Jurkat, Clone E6-1 (cell line): ENCODE measurements at regions not wholly inside any gene's neighbourhood (a gene's known extent, or its start where the extent isn't known, plus 50 kb on each side); places are given as distances from the start of the nearest gene placed in this dataset.

Experiments used
- DNase-seq: peaks from one replicate; pipeline ENCODE4 v3.0.0-alpha.2; 2011; ENCODE audit warnings: low read depth, low spot score
- H3K4me3 ChIP-seq: 2 replicates; pipeline ENCODE4 v1.5.1; 2011; ENCODE audit warnings: mild to moderate bottlenecking, low read length, control low read depth, moderate library complexity

DNA sequence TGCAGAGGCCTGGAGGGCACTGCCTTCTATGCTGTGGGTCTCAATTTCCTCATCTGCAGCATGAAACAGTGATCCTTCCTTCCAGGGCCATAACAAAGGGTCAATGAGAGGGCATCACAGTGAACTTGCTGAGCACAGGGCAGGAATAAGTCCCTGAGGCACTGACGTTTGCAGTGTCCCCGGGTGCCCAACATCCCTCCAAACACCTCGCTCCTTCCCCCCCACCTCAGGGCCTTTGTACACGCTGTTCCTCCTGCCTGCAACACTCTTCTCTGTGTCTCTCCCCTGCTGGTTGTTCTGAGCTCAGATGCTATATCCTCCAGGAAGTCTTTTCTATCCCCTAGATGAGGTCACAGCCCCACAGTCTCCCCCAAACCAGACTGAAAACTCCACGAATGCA, 59.7 kb upstream of the TCF20 start:
- no peak for DNase-seq
- no peak overlapping the region for H3K4me3 ChIP-seq

DNA sequence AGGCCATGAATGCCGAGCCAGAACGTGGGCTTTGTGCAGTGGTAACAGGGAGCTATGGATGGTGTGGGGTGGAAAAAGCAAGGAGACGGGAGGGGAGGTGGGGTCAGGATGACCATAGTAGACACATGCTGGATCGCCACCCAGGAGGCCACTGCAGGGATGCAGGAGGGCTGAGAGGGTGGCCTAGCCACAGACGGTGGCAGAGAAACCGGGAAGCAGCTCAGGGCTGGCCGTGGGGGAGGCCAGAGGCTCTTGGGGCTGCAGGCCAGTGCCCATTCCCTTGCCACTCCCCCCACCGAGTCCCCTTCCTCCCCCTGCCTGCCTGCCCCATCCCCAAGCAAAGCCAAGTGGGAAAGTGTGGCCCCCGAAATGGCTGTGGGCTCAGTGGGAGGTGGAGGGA, 59.1 kb upstream of the TCF20 start:
- H3K4me3 ChIP-seq, result no peak overlapping the region
- DNase-seq, result no peak

DNA sequence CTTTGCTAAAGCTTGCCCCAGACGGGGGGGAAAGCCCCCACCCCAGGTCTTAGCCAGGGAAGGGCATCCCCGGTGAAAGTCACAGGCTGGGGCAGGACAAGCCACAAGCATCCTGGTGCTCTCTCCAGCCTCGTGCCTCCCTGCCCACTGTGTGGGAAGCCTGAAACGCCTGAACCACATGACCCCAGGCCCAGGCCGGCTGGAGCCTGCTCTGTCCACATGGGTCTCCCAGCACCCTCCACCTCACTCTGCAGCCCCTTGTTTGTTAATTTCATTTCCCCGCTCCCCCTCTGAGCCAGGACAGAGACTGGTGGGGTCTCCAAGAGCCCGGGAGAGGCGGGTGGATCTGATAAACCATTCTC, 58.3 kb upstream of the TCF20 start:
- DNase-seq, result no peak
- no peak overlapping the region for H3K4me3 ChIP-seq

DNA sequence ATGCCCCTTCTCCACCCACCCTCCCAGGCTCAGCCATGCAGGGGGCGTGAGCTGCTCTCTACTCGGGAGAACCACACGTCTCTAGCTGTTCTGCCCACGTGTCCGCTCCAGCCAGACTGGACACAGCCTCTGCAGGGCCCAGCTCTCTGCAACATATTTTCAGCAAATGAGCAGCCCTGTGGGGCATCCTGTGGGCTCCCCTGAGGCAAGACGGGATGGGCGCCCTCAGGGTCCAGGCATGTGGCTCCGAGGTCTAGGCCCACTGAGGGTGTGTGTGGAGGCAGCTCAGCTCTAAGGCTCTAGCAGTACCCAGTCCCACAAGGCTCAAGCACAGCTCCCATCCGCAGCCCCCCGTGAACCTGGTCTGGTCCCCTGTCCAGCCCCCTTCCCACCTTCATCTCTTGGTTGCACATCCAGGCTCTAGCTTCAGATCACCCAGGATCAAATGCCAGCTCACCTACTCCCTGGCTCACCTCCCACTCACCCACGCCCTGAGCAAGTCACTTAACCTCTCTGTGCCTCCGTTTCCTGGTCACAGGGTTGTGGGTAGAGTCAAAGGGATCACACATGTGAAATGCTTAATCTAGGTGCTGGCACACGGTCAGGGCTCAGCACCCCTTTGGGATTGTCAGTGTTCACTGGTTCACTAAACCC, 57.8 kb upstream of the TCF20 start:
- no peak overlapping the region for H3K4me3 ChIP-seq
- no peak for DNase-seq

DNA sequence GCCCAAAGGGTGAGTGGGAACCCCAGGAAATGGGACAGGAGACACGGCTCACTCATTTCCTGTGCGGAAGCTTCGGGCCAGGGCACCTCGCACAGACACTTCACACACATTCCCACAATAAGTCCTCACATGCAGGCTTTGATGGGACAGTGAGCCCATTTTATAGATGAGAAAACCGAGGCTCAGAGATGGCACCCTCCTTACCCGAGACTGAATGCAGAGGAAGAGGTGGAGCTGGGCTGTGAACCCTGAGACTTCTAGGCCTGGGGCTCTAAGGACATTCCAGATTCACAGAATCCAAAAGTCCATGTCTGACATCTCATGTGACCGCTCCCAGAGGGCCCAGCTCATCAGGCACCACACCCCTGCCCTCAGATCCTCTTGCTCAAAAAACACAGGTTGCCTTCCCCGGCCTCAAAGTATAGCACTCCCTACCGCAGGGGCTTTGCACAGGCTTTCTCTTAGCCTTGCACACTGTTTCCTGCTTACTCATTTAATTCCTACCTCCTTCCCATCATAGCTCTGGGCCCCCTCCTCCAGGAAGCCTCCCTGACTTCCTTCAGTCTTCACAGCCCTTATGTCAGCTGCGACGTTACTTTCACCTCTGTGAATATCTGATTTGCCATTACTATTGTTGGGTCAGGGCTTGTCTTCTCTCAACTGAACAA, 57.1 kb upstream of the TCF20 start:
- DNase-seq, result no peak
- no peak overlapping the region for H3K4me3 ChIP-seq

DNA sequence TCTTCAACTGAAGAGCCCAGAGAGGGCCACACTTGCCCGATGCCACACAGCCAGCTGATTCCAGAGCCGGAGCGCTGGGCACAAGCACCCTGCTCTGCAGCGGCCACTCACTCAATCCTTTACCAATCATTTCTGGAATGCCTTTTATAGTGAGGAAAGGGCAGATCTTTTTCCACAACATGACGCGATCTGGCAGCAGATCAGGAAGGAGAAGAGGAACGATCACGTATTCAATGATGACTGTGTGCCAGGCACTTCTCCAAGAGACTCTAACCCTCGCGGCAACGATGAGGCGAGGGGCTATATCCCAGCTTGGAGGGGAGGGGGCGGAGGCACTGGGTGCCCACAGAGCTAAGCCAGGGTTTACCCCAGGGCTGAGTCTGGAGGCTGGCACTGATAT, 56.3 kb upstream of the TCF20 start:
- H3K4me3 ChIP-seq, result no peak overlapping the region
- no peak for DNase-seq

DNA sequence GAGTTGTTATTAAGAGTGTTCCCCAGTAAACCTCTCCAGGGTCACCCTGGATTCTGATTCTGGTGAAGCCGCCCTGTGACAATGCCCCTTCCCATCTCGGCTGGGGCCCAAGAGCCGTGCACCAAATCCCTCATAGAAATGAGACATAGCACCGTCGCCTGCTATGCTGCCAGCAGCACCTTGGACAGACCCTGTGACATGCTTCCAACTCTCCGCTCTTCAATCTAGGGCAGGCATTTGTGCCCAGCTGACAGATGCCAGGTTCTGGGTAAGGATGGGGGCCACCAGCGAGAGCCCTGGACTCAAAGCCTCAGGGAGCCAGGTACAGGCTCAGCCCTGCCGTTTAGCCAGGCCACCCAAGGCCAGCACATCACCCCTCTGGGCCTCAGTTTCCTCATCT, 55.8 kb upstream of the TCF20 start:
- no peak for DNase-seq
- no peak overlapping the region for H3K4me3 ChIP-seq

DNA sequence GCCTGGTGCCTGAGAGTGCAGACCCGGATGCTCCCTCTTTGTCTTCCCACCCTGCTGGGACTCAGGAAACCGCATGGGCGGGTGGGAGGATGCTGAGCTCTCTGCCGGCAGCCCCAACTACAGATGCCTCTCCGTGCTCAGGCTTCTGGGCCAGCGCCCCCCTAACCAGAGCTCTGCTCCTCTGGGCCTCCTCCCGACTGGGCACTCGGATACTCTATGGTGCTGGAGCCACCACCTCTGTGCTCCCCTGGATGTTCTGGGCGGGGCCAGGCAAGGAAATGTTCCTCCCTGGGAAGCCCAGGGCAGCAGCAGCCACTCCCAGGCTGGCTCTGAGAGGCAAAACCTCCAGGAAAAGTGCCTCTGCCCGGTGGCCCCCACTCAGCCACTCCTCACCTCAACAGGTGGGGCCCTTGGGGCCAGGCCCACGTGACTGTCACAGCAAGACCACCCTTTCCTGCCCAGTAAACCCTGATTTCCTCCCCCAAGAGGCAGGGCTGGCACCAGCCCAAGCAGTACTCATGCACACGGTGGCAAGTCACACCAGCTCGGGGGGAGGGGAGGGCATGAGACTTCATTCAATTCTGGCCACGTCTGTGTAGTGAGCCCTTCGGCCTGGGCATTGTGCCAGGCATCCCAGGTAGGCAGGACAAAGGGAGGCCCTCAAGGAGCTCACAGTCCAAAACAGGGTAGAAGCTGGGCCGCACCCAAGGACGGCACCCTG, 54.7 kb upstream of the TCF20 start:
- peak; percentile 62 for DNase-seq
- H3K4me3 ChIP-seq, result peak overlapping the region; percentile 19

DNA sequence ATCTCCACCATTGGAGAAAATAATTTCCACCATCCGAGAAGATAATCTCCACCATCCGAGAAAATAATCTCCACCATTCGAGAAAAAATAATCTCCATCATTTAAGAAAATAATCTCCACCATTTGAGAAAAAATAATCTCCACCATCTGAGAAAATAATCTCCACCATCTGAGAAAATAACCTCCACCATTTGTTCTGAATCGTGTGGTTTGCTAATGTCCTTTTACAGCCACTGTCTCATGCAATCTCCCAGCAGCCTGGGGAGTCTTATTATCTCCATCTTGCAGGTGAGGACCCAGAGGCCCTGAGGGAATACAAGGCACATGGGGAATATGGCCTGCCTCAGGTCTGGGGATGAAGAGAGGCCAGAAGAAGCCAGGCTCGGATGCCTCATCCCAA, 54.1 kb upstream of the TCF20 start:
- no peak overlapping the region for H3K4me3 ChIP-seq
- DNase-seq, result no peak

DNA sequence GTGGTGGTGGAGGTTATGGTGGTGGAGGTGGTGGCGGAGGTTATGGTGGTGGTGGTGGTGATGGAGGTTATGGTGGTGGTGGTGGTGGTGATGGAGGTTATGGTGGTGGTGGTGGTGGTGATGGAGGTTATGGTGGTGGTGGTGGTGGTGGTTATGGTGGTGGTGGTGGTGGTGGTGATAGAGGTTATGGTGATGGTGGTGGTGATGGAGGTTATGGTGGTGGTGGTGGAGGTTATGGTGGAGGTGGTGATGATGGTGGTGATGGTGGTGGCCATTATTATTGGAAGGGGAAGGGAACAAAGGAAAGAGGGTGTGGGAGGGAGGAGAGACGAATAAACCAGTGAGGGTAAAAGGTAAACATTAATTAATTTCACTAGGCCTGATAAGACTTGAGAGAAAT, 53.5 kb upstream of the TCF20 start:
- H3K4me3 ChIP-seq, result no peak overlapping the region
- DNase-seq, result no peak

DNA sequence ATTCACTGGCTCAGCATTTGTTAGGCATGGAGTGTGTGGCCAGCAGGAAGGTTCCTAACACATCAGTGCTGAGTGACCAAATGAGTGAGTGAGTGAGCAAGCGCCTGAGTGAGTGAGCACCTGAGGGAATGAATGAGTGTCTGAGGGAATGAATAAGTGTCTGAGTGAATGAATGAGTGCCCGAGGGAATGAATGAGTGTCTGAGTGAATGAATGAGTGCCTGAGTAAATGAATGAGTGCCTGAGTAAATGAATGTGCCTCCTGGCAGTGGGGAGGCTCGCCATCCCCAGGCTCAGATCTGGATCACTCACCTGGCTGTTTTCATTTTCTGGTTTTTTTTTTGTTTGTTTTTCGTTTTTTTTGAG, 52.1 kb upstream of the TCF20 start:
- no peak for DNase-seq
- no peak overlapping the region for H3K4me3 ChIP-seq

DNA sequence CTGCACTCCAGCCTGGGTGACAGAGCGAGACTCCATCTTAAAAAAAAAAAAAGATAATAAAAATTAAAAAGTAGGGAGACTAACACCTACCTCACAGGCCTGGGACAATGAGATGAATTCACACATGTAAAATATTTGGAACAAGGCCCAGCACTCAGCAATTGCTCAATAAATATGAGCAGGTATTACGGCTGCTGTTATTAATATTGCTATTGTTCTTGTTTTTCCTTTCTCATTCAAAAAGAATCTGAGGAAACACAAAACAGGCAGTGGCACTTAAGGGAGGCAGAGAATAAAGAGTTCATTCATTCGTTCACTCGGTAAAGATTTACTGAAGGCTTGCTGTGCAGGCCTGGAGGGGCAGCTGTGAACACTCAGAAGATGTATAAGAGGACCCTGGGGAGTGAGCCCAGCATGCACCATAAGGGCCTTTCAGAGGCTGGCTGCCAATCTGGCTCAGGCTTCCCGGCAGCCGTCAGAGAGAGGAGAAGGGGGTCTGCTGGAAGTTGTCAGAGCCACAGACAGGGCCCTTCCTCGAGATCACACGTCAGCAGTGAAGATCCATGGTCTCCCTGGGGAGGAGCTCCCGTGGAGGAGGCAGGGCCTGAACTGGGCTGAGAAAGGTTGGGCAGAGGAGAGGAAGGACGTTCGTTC, 51.6 kb upstream of the TCF20 start:
- no peak overlapping the region for H3K4me3 ChIP-seq
- DNase-seq, result no peak

DNA sequence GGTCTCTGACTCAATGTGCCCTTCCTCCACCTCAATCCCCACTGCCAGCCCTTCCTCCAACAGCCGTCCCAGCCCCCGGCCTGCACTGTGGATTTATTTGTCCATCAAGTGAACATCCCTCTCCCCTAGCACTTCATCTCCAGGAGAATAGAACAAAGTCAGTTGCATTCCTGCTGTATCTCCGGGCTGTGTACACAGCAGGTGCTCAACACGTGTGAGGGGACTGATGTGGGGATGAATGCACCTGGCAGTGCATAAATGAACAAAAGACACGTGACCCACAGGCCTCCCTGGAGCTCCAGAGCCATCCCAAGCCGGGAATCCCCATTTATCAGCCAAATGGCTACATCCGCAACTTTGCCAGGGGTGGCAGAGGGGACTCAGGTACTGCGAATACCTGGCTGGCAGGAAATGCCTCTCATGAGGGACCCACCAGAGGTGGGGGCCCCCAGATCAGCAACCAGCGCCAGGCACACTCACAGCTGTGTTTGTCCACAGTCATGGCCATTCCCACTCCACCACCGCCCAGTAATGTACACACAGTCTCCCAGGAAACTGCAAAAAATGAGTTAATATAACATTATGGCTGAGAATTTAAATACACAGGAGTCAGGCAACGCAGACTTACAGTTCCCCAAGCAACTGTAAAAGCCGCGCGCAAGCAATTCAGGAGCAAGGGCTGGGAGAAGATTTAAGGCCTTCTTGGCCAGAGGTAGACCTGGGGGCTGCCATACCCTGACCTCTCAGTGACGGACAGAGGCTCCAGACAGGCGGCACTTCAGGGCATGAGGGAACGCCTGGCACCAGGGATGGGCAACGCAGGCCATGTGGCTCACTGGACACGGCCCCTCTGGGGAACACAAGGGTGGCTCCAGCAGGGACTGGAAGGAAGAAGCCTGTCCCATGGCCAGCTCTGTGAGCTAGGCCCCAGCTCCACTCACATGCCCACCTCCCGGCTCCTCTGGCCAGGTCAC, 50.3 kb upstream of the TCF20 start:
- no peak overlapping the region for H3K4me3 ChIP-seq
- no peak for DNase-seq
